Endometrium (tissue), 2 donors: ENCODE measurements at regions not wholly inside any gene's neighbourhood (a gene's known extent, or its start where the extent isn't known, plus 50 kb on each side); places are given as distances from the start of the nearest gene placed in this dataset.
"Not testable (repeated sequence)": the region's sequence is repeated elsewhere in the genome, so short reads cannot be mapped to it uniquely, and the experiment has no call there.

Experiments
- FAIRE-seq: peaks from 2 replicates; lab custom pipeline; 2012; peaks lifted over from hg19 to GRCh38; lab: Jason Lieb, UNC
- donor health status: control.
- donor health status: control.

DNA sequence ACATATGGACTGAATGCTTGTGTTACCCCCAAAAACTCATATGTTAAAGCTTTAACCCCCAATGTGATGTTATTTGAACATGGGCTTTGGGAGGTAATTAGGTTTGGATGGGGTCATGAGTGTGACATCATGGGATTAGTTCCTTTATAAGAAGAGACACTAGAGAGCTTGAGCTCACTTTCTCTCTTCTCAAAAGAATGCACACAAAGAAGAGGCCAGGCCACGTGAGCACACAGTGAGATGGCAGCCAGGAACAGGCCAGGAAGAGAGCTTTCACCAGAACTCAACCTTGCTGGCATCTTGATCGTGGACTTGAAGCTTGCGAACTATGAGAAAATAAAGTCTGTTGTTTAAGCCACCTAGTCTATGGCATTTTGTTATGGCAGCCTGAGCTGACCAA is 360.6 kb downstream of the NR2F1-AS1 start:
- no peak for FAIRE-seq

DNA sequence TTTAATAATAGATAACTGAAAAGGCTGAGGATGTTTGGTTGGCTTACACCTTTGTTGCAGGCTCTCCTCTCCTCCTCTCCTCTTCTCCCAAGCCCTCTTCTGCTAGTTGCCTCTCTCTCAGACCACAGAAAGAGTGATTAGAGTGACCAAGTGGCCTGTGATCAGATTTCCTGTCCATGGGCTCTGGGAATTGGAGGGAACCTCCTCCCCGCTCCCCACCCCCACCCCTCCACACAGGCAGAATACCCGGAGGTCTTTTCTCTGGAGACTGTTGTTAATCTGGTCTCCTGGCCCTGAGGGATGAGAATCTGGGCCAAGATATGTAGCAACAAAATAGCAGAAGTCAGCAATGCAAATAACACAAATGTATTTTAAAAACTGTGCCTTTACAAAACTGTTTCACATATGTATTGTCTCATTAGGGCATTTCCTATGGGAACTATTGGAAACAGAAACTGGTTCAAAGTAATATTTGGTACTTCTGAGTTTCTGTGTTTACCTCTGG is 361.3 kb downstream of the NR2F1-AS1 start:
- FAIRE-seq = no peak

DNA sequence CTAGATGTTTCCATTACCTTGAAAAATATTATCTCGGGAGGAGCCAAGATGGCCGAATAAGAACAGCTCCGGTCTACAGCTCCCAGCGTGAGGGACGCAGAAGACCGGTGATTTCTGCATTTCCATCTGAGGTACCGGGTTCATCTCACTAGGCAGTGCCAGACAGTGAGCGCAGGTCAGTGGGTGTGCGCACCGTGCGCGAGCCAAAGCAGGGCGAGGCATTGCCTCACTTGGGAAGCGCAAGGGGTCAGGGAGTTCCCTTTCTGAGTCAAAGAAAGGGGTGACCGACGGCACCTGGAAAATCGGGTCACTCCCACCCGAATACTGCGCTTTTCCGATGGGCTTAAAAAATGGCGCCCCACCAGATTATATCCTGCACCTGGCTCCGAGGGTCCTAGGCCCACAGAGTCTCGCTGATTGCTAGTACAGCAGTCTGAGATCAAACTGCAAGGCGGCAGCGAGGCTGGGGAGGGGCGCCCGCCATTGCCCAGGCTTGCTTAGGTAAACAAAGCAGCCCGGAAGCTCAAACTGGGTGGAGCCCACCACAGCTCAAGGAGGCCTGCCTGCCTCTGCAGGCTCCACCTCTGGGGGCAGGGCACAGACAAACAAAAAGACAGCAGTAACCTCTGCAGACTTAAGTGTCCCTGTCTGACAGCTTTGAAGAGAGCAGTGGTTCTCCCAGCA is 367.8 kb downstream of the NR2F1-AS1 start:
- not testable (repeated sequence) for FAIRE-seq

DNA sequence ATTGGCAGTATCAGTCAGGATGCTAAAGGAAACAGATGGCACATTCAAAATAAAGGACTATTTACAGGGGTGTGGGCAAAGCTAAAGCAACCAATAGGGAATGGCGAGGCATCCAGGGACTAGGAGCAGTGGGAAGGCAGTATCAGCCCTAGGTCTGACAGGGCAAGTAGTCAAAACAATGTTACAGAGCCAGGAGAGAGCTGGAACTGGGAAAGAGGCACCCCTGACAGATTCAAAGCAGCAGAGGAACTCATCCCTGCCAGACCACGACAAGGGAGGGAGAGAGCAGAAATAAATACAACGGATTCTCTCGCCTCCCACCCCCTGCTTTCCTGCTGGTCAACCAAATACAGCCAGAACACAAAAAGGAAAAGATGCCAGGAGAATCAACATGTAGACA is 371.5 kb downstream of the NR2F1-AS1 start:
- FAIRE-seq = no peak

DNA sequence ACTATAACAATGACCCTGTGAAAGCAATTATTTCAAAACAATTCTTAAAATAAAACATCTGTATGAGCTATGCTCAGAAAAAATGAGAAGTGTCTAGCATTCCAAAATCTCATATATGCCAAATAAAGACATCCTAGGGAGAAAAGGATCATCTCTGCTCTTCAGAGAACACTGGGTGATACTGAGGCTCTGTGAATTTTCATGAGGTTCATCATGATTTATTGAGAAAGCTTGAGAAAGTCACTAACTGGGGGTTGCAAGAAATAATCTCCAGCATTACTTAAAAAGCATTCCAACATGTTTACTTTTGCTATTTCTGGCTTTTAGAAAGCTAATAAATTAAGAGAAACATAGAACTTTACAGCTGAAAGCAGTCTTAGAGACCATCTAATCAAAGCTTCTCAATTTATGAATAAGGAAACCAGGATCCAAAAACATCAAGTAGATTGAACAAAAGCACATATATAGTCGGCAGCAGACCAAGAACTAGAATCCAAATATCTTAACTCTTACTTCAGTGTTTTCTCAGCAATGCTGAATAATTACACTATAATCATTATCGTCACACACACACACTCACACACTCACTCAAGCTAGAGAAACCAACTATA is 372.8 kb downstream of the NR2F1-AS1 start:
- FAIRE-seq = peak; percentile 98

DNA sequence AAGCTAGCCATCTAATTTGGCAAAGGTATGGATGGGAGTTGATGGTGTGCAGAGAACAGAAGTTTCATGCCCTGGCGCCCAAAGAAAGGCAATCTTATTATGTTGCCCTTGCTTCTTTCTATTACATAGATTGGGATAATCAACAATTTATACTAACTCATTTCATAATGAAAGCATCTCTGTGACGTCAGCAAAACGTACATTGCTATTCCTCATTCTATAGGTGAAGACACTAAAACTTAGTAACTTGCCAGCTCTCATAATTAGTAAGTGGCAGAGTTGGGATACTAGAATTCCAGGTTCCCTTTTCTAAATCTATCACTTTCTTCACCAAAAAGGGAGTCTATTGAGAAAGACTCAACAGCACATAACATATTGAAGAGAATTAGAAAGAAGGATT is 374.8 kb downstream of the NR2F1-AS1 start:
- no peak for FAIRE-seq

DNA sequence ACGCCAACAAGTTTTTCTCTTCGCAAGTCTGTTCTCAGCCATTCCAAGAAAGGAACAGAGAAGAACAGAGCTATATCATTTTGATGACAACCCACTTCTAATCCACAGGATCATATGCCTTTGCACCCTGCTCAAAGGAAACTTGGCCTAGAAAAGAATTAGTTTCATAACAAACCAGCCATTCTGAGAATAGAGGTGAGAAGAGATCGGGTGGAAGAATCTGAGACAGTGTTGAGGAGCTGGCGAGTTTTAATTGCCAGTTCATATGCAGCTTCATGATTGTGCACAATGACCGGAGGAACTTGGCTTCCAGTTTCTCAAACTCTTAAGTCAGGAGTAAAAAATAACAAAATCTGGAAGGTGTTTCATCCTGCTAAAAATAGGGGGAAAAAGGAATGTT is 380.0 kb downstream of the NR2F1-AS1 start:
- FAIRE-seq = no peak

DNA sequence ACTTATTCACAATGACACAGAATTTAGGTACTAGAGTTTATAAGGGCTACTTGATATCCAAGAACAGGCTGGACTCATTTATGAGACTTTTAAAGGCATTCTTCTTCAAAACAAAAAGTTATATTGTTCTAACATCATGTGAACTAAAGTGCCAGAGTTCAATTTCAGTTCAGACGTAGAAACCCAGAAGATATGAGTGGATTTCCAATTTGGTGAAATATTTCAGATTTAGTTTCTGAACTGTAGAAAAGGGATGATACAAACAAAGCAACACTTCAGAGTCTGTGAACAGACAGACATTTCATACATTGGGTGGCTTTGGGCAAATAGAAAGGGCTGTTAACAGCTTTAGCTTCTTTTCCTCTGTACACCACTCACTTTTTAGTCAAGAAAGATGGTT is 384.0 kb downstream of the NR2F1-AS1 start:
- no peak for FAIRE-seq

DNA sequence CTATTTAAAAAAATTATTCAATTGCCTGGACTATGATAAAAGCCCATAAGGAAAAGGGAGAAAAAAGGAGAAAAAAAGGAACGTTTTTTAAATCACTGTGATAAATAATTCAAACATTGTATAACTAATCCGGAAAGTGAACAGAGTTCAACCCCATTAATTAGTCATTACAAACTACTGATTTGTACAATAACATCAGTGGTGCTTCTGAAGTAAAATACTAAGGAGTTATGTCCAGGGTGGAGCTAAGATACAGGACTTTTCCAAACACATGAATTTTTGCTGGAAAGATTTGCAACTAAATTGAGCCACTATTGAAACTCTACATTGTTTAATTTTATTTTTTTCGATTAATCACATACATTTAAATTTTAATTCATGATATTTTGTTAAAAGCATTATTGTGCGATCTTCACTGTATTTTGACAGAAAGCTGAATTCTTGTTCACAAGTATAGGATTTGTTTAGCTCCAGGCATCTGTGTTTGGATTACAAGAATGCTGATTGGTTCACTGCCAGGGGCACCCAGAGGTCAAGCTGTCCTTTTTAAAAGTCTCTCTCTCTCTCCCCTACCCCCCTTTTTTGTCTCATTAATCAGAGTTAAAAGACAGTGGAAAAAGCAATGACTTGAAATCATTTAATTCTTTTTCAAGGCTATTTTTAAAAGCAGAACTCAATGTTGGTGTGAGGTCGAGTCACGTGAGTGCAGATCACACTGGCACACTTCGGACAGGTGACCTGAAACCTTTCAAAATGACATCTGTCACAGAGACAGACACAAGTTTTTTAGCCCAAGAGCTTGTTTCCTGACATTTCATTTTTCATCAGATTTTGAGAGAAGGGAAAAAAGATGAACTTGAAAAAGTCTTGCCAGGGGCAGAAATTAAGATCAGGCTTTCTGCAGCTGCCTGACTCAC is 387.3 kb downstream of the NR2F1-AS1 start:
- FAIRE-seq = peak; percentile 87

DNA sequence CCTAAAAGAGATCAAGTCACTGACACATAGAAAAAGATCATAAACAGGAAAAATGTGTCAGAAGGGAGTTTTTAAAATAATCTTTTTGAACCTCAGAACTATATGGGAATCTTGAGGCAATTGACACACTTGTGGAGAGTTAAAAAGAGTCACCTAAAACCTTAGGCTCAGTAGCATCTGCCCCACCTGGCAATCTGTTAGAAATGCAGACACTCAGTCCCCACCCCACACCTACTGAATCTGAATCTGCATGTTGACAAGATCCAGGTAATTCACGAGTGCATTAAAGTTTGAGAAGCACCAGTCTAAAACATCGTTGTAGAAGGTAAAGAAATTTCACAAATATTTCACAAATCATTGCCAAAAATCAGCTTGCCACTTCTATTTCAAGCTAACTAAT is 388.3 kb downstream of the NR2F1-AS1 start:
- no peak for FAIRE-seq

DNA sequence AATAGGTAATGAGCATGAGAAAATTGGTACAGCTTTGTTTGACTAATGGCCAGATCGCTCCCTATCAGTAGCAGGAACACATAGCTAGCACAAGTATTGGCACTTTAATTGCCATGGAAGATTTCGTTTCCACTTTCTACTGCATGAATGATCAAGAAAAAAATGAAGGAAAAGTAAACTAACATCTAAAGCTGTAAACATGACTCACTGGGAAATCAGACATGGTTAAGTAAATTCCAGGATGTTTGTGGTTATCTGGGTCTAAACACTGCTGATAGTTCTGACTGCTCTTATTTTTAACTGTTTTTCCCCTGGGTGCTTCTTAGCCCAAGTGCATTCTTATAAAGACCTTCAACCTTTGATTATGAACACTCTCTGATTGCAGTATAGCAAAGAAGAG is 388.9 kb downstream of the NR2F1-AS1 start:
- peak; percentile 74 for FAIRE-seq

DNA sequence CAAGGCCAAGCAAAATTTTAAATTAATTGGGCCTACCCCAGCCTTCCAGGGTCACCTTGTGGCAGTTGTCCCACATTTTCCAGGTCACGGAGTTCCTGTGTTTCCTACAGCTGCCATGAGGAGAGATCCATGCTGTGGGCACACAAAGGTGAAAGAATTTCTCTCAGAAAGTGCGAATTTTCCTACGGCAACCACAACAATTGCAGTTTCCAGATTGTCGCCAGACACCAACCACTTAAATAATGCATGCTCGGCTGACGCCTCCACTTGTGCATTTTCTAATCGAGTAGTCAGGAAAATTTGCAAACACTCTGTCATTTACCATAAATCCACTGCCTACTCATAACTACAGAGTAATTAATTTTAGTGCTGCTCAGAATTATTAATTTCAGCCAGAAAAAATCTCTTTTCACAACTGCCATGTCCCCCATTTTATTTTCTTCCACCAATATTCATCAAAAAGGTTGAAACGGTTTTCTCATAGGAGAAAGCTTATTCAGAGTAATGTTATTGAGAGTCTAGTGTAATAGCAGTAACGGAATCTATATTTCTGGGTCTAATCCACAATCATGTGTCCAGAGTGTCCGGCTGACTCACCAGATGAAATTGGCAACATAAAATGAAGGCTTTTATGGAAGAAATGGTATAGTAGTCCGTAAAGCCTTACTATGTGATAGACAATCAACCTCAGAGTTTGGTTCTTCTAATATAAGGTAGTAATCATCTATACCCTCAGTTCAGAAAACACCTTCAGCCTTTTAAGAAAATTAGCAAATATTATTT is 389.8 kb downstream of the NR2F1-AS1 start:
- no peak for FAIRE-seq

DNA sequence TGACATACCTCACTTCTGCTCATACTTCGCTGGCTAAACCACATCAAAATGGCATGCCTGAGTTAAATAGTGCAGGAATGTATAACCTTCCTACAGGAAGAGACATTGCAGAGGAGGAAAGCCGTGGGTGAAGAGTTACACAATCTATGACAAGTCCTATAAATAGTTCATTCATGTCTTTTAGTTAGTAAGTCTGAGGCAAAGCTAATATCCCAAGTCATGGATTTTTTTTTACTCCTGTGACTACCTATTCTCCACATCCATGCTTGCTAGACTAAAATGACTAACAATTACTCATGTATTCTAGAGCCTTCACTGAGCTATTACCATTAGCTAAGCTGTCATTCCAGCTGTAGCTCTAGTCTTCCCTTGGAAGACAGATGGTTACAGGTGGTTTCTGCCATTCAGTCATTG is 391.3 kb downstream of the NR2F1-AS1 start:
- FAIRE-seq = no peak

DNA sequence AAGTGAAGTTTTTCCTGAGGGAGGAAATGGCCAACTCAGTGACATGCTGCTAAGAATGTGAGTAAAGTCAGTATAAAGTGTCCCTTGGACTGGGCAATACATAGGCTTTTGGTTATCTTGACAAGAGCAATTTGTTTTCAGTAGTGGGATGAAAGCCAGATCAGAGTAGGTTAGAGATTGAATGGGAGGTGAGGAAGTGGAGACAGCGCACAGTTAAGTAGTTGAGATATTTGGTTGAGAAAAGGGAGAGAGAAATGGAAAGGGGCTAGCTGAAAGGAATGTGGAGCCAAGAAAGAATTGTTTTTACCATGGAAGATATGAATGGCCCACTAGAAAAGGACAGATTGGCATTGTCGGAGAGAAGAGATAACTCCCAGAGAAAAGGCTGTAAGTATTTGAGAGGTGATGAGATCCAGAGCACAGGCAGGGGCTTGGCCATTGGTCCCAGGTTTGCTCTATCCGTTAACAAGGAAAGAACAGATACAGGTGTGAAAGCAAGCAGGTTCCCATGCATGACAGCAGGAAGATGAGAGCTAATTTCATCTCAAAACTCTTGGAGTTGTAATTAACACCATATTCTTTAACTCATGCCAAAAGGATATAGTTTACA is 392.0 kb downstream of the NR2F1-AS1 start:
- no peak for FAIRE-seq

DNA sequence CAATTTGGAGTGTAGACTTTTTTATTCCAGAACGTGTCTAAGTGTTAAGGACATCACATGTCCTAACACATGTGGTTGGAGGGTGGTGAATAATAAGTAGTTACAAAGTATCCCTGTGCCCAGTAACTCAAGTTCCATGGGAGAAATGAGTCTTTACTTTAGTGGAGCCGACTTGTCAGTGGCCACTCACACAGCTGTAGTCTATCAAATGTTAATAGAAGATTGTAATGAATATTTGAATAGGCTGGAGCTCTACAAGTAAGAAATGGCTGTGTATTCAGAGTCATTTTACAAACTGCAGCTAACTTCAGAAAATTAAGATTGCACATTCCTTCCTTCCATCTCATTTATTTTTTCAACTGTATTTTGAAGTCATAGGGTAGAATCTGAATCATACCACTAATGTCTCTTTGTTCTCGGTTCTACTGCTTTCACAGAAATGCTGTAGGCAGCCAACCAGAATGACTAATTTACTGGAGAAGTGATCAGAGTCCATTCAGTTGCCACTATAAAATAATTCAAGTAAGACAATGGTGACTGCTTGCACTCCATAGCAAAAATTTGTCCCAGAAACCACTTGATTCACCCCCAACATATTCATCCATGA is 394.8 kb downstream of the NR2F1-AS1 start:
- FAIRE-seq = no peak

DNA sequence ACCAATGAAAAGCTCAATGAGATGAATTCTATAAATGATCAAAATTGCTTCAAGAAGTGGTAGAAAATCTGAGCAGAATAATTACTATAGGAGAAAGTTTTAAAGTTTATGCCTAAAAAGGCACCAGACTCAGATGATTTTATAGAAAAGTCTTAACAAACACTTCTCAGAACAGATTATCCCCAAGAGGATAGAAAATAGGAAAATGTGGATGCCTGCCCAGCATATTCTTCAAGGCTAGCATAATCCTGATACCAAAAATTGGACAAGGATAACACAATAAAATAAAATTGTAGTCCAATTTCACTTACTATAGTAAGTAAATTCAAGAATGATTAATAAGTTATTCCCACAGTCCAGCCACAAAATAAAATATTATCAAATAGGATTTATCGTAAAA is 397.0 kb downstream of the NR2F1-AS1 start:
- FAIRE-seq = no peak

DNA sequence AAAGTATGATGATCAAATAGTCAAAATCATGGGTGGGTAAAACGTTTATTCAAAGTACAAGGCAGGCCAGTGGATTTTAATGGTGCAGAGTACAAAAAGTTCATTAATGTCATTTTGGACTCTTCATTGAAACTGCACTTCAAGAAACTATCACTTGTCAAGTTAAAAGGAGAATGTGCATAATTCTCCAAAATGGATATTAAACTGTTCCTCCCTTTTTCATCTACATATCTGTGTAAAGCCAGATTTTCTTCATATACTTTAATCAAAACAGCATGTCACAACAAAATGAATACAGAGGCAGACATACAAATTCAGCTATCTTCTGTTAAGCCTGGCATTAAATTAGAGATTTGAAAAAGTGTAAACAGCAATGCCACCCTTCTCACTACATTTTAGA is 401.6 kb downstream of the NR2F1-AS1 start:
- no peak for FAIRE-seq

DNA sequence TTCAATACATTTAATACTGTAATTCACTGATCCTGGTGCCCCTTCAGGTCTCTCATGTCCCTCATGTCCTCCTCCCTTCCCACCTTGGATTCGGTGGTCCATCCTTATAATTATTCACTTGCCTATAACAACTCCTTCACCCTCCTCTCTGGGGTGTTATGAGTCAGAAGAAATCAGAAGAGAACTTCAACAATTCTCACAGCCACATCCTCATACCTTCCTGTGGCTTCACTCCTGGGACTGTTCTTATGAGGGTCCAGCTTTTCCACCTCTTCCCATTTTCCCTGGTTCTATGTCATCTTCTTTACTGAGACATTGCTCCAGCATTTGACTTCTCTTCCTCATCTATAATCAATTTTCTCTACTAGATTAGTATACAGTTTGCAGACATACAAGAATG is 406.1 kb downstream of the NR2F1-AS1 start:
- FAIRE-seq = no peak

DNA sequence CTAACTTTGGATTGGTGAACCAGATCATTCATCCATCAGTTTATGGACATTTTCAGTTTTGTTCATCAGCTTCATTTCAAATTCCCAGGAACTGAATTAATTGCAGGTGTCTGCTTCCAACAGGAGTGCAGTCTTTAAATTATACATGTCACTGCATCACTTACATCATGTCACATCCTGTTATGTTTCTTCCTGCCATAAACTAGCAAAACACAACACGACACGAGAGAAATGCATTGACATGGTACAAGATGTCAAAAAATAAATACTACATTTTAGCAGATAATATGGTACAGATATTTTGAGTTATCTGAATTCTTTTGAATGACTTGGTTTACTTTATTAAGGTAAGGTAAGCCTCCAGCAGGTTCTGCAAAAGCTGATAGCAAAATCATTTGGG is 415.5 kb downstream of the NR2F1-AS1 start:
- no peak for FAIRE-seq

DNA sequence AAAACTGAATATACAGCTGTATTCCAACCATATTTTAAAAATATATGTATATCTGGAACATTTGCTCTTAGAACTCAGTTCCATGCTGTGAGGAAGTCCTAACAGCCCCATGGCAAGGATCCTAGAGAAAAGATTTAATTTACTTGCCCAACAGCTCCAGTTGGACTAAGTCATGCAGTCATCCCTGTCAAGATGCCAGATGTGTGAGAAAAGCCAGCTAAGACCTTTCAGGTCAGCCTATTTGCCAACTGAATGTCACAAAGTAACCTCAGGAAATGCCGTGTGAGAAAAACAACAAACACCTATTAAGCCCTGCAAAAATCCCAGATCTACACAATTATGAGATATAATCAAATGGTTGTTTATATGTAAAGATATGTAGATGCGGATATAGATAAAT is 416.3 kb downstream of the NR2F1-AS1 start:
- no peak for FAIRE-seq

DNA sequence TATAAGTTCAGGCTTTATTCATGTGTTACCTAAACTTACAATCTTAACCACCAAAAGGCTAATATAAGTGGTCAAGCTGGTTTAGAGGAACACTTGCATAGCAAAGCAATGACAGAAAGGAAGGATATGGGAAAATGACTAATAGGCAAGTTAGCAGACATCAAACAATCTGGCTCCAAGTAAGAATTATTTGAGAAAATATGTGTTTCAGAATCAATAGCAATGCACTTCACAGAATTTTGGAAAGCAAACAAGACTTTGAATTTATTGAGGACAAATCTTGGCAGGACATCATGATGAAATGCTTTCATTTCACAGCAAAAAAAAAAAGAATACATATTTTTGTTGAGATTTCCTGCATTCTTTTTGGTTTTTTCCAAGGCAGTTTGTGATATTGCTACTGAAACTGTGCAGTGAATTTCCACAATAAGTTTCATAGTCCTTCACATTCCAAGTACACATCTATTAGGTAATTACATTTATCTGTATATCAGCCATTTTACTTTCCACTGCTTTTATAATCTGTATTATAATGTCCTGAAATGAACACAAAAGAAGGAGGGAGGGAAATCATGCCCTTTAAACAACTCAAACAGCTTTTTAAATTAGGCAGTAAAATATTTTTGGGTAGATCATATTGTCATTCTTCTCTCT is 417.9 kb downstream of the NR2F1-AS1 start:
- peak; percentile 65 for FAIRE-seq
